Suppressor macrophage (primary cell): ENCODE measurements at regions not wholly inside any gene's neighbourhood (a gene's known extent, or its start where the extent isn't known, plus 50 kb on each side); places are given as distances from the start of the nearest gene placed in this dataset.

ENCODE experiments used
- DNase-seq, 4 experiments: peaks; one replicate each; pipeline ENCODE4 v3.0.0-alpha.2; 2020 to 2022

DNA sequence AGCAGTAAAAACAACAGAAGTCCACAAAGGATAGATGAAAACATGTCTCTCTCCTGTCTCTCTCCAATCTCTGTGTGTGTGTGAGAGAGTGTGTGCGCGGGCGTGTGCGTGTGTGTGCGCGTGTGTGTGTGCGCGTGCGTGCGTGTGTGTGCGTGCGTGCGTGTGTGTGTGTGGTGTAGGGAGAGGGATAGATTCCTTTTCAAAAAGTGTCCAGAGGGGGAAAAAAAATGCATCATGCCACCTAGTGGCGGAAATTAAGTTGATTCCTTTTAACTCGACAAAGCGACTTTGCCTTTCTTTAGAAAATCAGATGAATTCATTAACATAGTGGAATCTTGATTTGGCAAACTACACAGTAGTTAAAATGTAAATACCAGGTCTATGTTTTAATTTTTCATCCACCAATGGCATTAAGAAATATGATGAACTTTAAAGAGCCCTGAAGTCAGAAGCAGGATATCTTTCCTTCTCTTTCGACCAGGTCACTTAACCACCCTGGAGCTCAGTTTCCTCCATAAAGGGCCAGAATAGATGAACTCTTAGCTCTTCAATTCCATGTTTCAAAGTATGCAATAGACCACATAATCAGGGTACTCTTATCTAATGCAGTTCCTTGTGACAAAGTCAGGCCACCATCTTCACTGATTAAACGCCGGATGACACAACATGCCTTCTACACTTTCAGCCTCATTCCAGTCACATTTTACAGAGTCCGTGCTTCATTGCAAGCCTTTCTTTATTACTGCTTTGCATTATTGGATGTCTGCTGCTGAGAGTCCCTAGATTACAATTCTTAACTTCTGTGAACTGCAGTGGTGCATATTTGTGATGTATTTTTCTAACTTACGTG, 162.8 kb downstream of the FBXO8 start:
- DNase-seq = peak; percentile 47 to 68 (median 52)

DNA sequence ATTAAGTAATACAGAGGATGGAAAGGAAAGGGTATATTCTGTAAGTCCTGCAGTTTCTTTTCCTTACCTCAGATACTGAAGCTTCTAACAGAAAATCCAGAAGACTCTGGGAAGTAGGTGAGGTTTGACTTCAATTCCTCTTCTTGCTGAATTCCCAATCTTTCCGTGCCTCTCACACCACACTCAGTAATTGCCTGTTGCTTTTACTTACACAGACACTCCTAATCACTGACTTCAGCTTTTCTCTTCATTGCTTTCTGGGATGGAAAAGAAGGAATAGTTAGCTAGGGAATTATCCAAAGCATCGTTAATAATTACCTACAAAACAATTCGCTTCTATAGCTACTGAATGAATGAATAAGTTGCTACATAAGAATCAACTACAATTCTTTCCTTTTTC, 163.6 kb downstream of the FBXO8 start:
- DNase-seq = no peak

DNA sequence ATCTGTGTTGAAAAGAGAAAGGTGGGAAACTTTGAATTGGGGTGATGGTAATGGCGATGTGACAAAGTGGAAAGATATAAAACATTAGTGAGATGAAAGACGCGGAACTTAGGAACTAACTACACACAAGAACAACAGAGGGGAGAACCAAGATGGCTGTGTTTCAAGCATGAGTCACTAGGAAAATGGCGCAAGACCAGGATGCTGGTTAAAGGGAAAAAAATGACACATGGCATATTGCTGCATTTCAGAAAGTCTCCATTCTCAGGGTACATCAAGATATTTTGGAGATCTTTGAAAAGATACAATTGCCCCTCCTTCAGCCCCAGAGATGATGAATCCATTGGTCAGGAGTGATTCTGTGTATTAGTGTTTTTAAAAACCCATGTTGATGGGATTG, 164.4 kb downstream of the FBXO8 start:
- DNase-seq = peak; percentile 13 to 51 (median 32)

DNA sequence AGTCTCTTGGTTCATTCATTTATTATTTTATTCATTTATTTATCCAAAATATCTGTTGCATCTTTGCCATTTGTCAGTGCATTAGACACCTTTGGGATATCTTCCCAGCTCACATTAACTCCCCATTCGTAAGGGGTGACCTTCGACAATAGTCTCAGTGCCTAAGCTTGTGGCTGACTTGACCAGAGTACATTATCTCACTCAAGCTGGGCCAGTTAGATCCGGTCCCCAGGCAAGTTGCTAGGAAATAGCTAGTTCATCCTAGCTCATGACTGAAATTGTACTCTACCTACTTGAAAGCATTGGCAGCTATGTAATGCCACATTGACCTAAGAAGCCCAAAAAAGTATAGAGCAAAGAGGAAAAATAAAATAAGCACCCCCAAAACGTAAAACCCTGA, 165.3 kb downstream of the FBXO8 start:
- no peak for DNase-seq

DNA sequence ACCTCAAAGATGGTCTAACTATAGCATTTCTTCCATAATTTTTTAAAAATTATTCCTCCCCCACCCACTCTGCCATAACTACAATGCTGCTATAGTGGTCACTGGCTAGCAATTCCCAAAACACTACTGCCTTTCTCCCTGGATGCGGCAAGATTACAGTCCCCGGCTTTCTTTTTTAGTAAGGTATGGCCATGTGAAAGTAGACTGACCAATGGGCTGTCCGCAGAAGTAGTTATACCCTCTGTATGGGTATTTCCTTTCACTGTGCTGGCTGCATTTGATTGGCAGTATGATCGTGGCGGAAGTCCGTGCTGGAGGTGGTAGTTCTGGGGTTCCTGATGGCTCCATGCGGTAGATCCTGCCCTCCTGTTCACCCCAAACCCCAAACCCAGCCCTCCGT, 166.0 kb downstream of the FBXO8 start:
- DNase-seq = no peak

DNA sequence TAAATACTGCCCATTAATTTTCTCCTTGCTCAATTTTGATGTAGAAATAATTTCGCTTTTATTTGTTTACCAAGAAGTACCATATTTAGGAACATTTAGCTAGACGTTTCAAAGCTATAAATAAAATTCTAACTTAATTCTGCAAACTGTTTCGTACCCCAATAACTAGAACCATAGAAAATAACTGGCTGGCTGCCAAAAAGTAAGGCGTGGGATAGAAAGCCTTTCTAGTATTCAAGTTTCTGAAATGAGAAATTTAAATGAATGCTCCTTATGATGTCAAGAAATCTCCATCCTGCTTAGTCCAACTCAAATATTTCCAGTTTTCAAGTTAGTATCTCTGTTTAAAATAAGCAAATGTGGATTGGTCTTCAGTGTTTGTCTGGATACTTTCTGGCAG, 167.4 kb downstream of the FBXO8 start:
- no peak for DNase-seq

DNA sequence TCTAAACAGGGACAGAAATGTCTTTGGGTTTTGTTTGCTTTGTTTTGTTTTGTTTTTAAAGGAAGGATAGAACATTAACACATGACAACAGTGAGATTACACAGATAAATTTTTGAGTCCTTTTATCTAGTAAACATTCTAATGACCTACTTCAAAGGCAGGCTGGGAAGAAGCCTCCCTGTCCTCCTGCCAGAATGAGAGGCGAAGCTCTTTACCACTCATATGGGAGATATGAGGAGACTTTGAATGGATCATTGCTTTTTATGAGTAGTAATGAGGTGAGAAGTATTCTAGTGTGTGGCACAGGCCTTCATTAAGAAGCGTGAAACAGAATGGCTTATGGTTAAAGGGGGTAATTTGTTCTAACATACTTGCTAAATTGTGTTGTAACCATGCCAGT, 172.0 kb downstream of the FBXO8 start:
- no peak for DNase-seq

DNA sequence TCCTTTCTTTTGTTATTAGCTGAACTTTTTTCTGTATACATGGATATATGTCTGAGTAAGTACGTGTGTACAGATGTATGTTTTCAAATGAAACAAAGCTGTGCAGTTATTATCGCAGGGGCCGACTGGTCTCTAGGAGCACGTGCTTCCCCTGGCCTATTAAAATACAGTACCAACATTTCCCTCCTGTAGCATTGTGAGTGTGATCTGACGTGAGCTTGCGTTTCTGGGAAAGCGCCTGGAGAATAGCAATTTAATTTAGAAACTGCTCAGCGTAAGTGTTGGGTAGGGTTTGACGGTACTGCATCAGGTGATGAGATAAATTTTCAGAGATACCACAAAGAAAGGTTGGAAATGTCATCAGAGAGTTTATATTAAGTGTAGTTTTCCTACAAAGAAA, 173.3 kb downstream of the FBXO8 start:
- no peak for DNase-seq

DNA sequence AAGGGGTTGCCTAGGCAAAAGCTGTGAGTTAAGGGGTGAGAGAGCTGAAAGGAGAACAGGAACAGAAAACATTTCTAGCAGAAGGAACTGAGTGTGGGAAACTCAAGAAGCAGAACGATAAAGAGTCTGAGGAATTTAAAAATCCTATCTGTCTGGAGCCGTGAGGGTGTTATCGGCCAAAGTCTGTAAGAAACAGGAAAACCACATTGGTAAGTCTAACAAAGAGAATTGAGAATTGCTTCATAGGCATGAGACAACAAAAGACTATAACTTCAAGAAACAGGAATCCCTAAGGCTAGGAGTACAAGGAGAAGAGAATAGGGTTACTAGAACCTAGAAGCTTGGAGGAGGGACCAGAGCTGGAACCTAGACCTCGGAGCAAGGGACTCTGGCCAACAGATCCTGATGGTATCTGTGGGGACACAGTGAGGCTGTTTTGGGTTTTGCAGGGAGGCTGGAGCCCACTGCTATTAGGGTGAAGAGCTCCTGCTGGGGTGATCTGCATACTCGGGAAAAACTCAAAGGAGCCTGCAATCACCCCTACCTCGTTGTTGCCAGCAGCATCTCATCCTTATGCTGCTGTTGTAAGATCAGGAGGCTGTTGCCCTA, 175.6 kb downstream of the FBXO8 start:
- peak in 3 of 4 experiments; percentile 4 to 43 (median 31) for DNase-seq

DNA sequence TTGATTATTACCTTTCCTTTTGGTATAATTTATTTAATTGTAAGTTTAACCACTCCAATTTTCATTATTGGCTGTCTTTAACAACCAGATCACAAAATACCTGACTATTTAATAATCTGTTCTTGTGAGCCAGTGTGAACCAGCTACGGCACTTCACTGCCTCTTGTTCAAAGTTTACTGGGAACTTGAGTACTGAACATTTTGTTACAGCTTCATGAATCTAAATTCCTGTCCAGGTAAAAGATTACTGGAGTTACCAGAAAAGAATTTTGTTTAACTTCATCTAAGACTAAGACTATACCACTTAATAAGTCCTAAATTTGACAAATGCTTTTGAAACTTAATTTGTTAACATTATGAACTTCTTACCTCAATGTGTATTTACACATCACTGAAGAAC, 178.3 kb downstream of the FBXO8 start:
- DNase-seq = no peak

DNA sequence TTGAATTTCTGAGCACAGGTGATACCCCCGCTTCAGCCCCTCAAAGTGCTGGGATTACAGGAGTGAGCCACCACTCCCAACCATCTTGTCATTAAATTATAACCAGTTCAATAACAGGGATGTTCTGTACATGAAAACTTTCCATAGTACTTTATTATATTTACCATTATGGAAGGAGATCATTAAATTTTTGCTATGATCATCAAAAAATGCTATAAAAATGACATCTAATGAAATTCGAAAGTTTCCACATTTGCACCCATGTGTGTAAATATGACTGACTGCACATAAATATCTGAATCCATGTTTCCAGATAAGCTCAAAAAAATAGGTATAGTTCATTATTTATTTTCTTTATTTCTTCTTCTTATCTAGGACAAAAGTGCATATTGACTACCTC, 182.6 kb downstream of the FBXO8 start:
- no peak for DNase-seq

DNA sequence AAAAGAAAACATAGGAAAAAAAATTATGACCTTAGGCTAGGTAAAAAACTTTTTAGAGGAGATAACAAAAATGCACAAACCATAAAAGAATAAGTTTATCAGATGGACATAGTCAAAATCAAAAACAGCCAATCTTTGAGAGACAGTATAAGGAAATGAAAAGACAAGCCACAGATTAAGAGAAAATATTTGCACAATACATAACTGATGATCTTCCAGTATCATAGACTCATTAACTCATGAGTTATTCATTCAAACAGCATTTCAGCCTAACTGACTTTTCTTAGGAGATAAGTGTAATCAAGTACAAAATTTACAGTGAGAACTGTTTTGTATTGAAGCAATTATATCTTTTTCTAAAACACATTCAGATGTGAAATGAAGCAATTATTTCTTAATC, 183.8 kb downstream of the FBXO8 start:
- no peak for DNase-seq

DNA sequence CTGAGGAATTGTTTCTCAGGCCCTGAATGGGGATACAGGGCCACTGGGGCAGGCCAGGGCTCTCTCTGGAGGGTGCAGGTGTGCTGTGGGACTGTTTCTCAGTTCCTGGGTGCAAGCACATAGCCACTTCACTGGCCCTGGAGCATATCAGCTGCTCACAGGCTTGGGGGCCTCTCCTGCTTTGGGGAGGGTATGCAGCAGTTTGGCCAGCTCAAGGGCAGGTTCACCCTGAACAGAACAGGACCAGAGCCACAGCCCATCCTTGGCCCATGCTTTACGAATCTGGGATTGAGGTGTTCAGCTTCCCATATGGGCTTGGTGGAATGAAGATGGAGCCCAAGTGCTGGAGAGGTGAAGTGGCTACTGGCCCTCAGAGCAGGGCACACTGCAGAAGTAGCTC, 186.5 kb downstream of the FBXO8 start:
- no peak for DNase-seq

DNA sequence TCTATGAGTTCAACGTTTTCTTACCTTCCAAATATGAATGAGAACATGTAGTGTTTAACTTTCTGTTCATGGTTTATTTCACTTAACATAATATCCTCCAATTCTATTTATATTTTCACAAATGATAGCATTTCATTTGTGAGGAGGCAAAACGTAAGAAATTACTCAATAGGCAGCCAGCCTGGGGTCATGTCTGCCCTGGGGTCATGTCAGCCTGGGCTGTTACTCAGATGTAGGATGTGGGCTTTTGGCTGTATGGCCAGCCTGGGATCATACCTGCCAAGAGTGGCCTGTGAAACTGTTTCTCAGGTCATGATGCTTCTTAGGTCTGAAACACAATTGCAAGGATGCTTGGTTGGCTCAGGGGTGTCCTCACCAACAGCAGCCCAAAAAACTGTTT, 187.0 kb downstream of the FBXO8 start:
- DNase-seq = no peak

DNA sequence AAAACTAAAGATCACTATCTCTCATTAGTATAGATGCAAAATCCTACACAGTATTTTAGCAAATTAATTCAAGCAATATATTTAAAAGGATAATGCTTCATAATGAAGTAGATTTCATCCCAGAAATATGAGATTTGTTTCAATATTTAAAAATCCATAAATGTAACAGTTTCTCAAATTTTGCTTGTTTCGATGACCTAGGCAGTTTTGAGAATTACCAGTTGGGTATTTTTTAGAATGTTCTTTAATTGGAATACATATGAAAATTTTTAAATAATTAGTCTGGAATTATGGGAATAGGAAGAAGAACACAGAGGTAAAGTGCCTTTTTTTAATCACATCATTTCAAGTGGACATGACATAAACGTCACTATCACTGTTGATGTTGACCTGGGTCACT, 192.3 kb downstream of the FBXO8 start:
- DNase-seq = no peak

DNA sequence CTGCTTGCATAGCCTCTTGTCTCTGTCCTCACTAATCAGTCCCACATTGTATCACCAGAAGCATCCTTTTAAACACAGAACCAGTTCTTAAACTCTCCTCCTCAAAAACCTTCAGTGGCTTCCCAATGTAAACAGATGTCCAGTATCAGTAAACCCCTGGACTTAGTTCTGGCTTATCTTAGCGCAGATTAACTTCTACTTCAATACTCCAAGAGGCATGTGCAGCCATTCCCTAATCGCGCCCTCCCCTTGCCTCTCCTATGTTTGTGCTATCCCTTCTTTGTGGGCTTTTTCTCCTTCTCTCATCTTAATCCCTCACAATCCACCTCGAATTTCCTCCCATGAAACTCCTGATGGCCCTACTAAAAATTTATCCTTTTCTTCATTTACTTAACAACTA, 193.8 kb downstream of the FBXO8 start:
- DNase-seq = no peak

DNA sequence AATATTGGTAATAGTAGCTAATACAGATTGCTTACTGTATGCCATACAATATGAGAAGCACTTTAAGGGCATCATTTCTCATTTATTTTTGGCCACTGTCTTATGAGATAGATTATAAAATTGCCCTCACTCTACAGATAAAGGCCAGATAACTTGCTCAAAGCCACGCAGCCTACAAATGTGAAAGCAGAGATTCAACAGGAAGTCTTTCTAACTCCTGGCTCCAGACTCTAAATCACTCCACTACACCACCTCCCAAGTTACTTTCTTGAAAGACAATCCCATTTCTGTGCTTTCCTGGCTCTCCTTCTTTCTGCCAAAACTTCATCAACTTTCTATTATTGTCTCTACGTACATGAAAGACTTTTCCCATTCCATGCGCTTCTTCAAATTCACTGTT, 194.7 kb downstream of the FBXO8 start:
- DNase-seq = no peak

DNA sequence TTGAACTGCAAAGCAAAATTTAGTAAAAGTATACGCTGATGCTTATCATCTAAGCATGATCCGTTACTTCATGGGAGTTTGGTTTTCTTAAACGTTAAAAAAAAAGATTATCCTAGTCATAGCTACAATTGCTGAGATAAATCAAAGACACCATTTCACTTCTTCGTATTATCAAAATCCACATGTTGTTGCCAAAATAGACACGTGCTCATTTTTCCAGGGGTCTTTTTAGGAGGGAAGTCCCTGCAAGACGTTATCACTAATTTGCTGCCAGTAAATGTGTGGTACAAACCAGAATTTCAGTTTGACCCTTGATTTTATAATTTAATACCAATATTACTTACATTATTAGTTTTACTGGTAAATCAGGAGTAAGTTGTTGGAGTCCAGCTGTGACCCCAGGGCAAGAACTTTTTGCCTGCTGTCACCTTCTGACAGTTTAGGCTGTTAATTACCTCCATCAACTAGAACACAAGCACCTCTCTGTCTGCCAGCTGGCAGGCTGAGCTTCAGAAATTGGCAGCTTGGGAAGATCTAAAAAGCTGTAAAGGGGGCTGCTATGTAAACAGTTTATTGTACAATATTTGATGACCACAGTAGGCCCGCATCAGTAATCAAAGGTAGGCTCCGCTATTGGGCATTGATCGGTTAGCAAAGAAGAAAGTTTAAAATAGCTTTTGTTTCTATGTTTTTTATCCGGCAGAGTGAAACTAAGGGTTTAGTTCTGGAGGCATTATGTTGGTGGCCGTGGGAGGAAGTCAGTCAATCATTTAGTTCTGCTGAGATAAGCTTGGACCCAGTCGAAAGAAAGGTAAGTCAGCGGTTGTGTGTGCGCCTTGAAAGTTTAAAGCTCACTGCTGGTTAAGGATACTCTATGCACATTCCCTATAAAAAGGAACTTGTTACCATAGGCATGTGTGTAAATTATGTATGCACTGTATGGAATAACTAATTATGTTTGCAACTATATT, 196.4 kb downstream of the FBXO8 start:
- DNase-seq = peak in 1 of 4 experiments; percentile 3

DNA sequence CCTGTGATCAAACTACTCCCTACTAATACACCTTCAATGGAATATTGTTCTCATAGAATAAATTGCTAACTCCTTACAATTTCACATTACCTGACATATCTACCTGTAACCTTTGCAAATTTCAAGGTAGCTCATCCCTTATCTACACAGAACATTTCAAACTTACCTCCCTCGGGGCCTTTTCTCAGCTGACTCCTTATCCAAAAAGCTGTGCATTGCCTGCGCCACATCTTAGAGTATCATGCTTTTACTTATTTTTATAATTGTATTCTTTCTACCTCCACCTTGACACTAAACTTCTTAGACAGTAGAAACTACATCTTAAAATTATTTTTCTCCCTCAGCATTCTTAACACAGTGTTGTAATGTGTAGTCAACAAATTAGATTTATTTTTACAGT, 198.5 kb downstream of the FBXO8 start:
- DNase-seq = no peak

DNA sequence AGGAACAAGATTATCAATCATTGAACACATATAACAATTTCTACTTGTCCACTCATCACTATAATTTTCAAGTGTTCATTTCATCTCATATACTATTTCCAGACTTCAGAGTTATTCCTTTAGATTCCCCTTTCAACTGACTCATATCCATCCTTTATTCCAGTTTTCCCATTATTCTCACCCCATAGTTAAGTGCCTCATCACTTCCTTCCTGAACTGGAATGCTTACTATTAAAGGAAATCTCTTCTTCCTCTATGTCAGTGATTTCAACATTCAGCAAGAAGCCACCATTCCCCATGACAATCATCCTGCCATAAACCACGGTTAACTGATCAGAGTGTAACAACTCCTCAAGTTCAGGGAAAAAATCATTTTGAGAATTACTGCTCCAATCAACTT, 198.9 kb downstream of the FBXO8 start:
- DNase-seq = no peak

DNA sequence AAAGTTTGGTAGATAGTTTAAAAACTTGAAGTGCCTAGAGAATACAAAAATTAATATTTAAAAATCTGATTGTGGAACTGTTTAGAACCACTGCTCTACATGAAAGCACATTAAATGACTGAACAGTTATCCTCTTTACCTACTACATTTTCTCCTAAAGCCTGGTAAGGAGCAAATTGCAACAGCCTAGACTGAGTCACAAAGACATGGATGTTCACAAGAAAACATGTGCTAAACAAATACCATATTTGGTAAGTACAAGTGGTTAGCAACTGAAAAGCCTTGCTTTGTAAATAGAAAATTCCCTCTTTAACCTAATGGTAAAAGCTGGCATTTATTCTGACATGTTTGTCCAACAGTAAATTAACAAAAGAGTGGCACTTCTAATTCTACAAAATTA, 203.1 kb downstream of the FBXO8 start:
- DNase-seq = no peak

DNA sequence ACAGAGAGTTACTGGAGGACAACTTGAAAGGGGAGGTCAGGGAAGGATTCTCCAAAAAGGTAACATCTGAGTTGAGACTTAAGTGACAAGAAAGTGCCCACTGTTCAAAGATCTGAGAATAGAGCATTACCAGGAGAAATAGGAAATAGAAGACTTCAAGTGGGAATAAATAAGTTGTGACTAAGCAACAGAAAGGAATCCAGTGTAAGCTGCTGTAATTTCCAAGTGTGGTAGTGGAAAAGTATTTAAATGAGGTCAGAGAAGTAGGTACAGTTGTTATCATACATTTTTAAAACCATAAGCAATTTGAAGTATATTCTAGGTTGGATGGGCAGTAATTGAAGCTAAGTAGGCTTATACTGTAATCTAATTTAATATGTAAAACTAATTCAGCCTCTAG, 211.9 kb downstream of the FBXO8 start:
- no peak for DNase-seq

DNA sequence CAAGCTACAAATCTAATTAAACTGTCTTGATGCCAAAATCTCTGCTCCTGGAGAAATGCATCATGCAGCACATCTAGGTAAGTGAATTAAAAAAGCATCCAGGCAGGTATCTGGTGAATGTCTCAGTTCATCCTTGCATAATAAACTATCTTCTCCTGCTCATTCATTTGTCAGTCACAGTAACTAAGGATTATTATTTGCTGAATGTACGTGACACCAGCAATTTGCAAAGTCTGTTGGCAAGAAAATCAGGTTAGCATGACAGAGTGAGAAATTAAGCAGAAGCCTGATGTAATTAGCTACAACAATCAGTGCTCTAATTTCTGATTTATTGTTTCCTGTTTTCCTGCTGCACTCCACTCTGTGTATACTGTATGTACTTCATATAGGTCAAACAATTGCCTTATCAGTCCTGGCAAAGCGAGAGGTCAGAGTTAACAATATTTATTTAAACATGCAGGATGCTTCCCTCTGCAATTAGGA, 213.6 kb downstream of the FBXO8 start:
- DNase-seq = no peak
